H9 (cell line): ENCODE measurements at regions not wholly inside any gene's neighbourhood (a gene's known extent, or its start where the extent isn't known, plus 50 kb on each side); places are given as distances from the start of the nearest gene placed in this dataset.

Experiments
- DNase-seq: peaks from one replicate; pipeline ENCODE4 v3.0.0-alpha.2; 2017
- H2AFZ ChIP-seq: one replicate; pipeline ENCODE4 v1.6.1; 2013; ENCODE audit warnings: mild to moderate bottlenecking, low read length, control low read depth, moderate library complexity
- H2AK5ac ChIP-seq: 2 replicates; pipeline ENCODE4 v1.6.1; 2013; ENCODE audit warnings: low read length, control low read depth, mixed read lengths; ENCODE audit not compliant: insufficient read length
- H2BK120ac ChIP-seq: one replicate; pipeline ENCODE4 v1.6.1; 2013; ENCODE audit warnings: low read depth, mild to moderate bottlenecking, low read length, control low read depth, inconsistent platforms; ENCODE audit not compliant: poor library complexity, severe bottlenecking
- H2BK12ac ChIP-seq: 2 replicates; pipeline ENCODE4 v1.6.1; 2013; ENCODE audit warnings: low read length, control low read depth, mixed read lengths, low read depth; ENCODE audit not compliant: insufficient read length
- H2BK15ac ChIP-seq: 2 replicates; pipeline ENCODE4 v1.6.1; 2013; ENCODE audit warnings: low read depth, low read length, control low read depth
- H2BK20ac ChIP-seq: one replicate; pipeline ENCODE4 v1.6.1; 2013; ENCODE audit warnings: low read depth, mild to moderate bottlenecking, low read length, control low read depth, inconsistent platforms; ENCODE audit not compliant: poor library complexity, severe bottlenecking
- H2BK5ac ChIP-seq: 2 replicates; pipeline ENCODE4 v1.6.1; 2013; ENCODE audit warnings: low read length, control low read depth, mixed read lengths; ENCODE audit not compliant: insufficient read length
- H3K14ac ChIP-seq: 2 replicates; pipeline ENCODE4 v1.6.1; 2013; ENCODE audit warnings: low read length, control low read depth; ENCODE audit not compliant: insufficient read depth
- H3K18ac ChIP-seq: 2 replicates; pipeline ENCODE4 v1.6.1; 2013; ENCODE audit warnings: low read depth, mild to moderate bottlenecking, mixed read lengths, low read length, control low read depth; ENCODE audit not compliant: insufficient read length
- H3K23ac ChIP-seq: 2 replicates; pipeline ENCODE4 v1.6.1; 2013; ENCODE audit warnings: low read length, control low read depth, mixed read lengths, low read depth; ENCODE audit not compliant: insufficient read length
- H3K23me2 ChIP-seq: 2 replicates; pipeline ENCODE4 v1.6.1; 2013; ENCODE audit warnings: low read depth, mild to moderate bottlenecking, mixed read lengths, low read length, control low read depth; ENCODE audit not compliant: insufficient read length, poor library complexity, severe bottlenecking
- H3K27ac ChIP-seq: 2 replicates; pipeline ENCODE4 v1.5.1; 2013; ENCODE audit warnings: low read length, control low read depth, mixed read lengths, low read depth; ENCODE audit not compliant: insufficient read length
- H3K27me3 ChIP-seq: 2 replicates; pipeline ENCODE4 v1.6.1; 2013; ENCODE audit warnings: low read length, control low read depth, inconsistent platforms; ENCODE audit not compliant: insufficient read depth
- H3K4ac ChIP-seq: 2 replicates; pipeline ENCODE4 v1.6.1; 2013; ENCODE audit warnings: low read depth, mild to moderate bottlenecking, control low read depth, inconsistent platforms, low read length, moderate library complexity
- H3K4me1 ChIP-seq: 2 replicates; pipeline ENCODE4 v1.6.1; 2013; ENCODE audit warnings: low read length, control low read depth, inconsistent platforms; ENCODE audit not compliant: insufficient read depth
- H3K4me2 ChIP-seq: 2 replicates; pipeline ENCODE4 v1.6.1; 2013; ENCODE audit warnings: low read length, control low read depth, mixed read lengths; ENCODE audit not compliant: insufficient read length, insufficient read depth
- H3K56ac ChIP-seq: 2 replicates; pipeline ENCODE4 v1.6.1; 2013; ENCODE audit warnings: low read depth, mild to moderate bottlenecking, mixed read lengths, low read length, control low read depth; ENCODE audit not compliant: insufficient read length
- H3K79me1 ChIP-seq: 2 replicates; pipeline ENCODE4 v1.6.1; 2013; ENCODE audit warnings: low read depth, mild to moderate bottlenecking, moderate library complexity, low read length, control low read depth, inconsistent platforms; ENCODE audit not compliant: insufficient read depth, poor library complexity, severe bottlenecking
- H3K79me2 ChIP-seq: 2 replicates; pipeline ENCODE4 v1.6.1; 2013; ENCODE audit warnings: low read length, control low read depth, inconsistent platforms; ENCODE audit not compliant: insufficient read depth
- H3K9ac ChIP-seq: 2 replicates; pipeline ENCODE4 v1.6.1; 2013; ENCODE audit warnings: low read length, control low read depth, mixed read lengths; ENCODE audit not compliant: insufficient read length; ENCODE audit errors: extremely low read depth
- H3K9me3 ChIP-seq: one replicate; pipeline ENCODE4 v1.6.1; 2013; ENCODE audit warnings: low read depth, low read length, inconsistent platforms; ENCODE audit not compliant: control insufficient read depth
- H3T11ph ChIP-seq: one replicate; pipeline ENCODE4 v1.6.1; 2013; ENCODE audit warnings: mild to moderate bottlenecking, low read length, control low read depth, inconsistent platforms
- H4K20me1 ChIP-seq: one replicate; pipeline ENCODE4 v1.6.1; 2013; ENCODE audit not compliant: control insufficient read depth, insufficient read length, insufficient read depth
- H4K5ac ChIP-seq: 2 replicates; pipeline ENCODE4 v1.6.1; 2013; ENCODE audit warnings: low read depth, mild to moderate bottlenecking, mixed read lengths, low read length, control low read depth; ENCODE audit not compliant: insufficient read length
- H4K8ac ChIP-seq: replicated peaks from 2 replicates; pipeline ENCODE4 v1.6.1; 2013; ENCODE audit warnings: low read length, control low read depth, mixed read lengths, low read depth; ENCODE audit not compliant: insufficient read length
- H4K91ac ChIP-seq: 2 replicates; pipeline ENCODE4 v1.6.1; 2013; ENCODE audit warnings: low read depth, mild to moderate bottlenecking, moderate library complexity, mixed read lengths, low read length, control low read depth; ENCODE audit not compliant: insufficient read length
- H3K27ac Mint-ChIP-seq, 3 experiments: 2 replicates in 2 of 3; 3 replicates in 1 of 3; pipeline ENCODE4 v1.8.0; 2020 to 2021; ENCODE audit warnings: mixed read lengths in 3 of 3, mild to moderate bottlenecking in 1 of 3, moderate library complexity in 1 of 3
- H3K27me3 Mint-ChIP-seq: 2 replicates; pipeline ENCODE4 v1.8.0; 2021; ENCODE audit warnings: low read depth, mild to moderate bottlenecking, moderate library complexity, mixed read lengths
- H3K36me3 Mint-ChIP-seq, 3 experiments: 2 replicates in 2 of 3; 3 replicates in 1 of 3; pipeline ENCODE4 v1.8.0; 2020 to 2021; ENCODE audit warnings: low read depth in 3 of 3, mixed read lengths in 3 of 3; ENCODE audit not compliant: insufficient read depth in 1 of 3
- H3K4me1 Mint-ChIP-seq, 2 experiments: 2 replicates each; pipeline ENCODE4 v1.8.0; 2020; ENCODE audit warnings: mixed read lengths in 2 of 2
- H3K4me3 Mint-ChIP-seq, 2 experiments: 2 replicates in 1 of 2; 3 replicates in 1 of 2; pipeline ENCODE4 v1.8.0; 2020 to 2021; ENCODE audit warnings: mild to moderate bottlenecking in 2 of 2, mixed read lengths in 2 of 2, moderate library complexity in 1 of 2
- H3K9me3 Mint-ChIP-seq, 2 experiments: 2 replicates in 1 of 2; 3 replicates in 1 of 2; pipeline ENCODE4 v1.8.0; 2020; ENCODE audit warnings: mild to moderate bottlenecking in 2 of 2, mixed read lengths in 2 of 2, moderate library complexity in 1 of 2
- WGBS: extraction: QIAGEN DNeasy Blood & Tissue Kit; methylation state at CpG from one replicate; pipeline ENCODE4 v1.1.7; 2013; ENCODE audit warnings: missing lambda C conversion rate, low lambda C conversion rate, mixed read lengths; ENCODE audit not compliant: insufficient read length; ENCODE audit errors: extremely low coverage; 5-methylcytosine and 5-hydroxymethylcytosine counted together
- TF ChIP-seq, protein P1 (sequence below): fragments of 200-600 bp; sonication (generic); conservative IDR thresholded peaks from 3 replicates; pipeline ENCODE4 v1.8.0; 2021; ENCODE audit warnings: antibody characterized with exemption, mild to moderate bottlenecking

DNA sequence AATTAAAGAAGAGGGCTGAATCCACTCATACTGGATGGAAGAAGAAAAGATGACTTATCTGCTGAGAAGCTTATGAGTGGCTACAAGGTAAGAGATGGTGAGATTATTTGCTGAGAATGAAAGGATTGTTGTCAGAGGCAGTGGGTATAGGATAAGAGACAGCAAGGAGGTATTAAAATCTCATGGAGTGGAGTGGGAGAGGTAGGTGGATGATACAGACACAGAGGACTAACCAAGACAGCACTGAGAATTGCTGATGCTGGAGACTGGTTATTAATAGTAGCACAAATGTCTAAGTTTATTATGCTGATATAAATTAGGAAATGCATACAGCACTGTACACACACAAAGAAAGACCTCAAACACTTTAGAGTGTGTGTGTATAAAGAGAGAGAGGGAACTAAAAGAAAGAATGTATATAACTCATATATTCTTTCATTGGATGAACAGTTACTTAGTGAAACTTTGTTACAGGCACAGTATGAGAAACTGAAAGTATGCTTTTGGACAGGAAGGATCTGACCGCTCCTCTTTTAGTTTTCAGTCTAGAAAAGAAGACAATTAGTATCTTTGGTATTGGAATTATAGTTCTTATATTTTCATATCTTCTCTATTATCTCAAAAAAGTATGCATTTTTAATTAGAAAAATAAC is 543.1 kb downstream of the LRFN5 start:
- Histone ChIP-seq H2AK5ac (no peak overlapping the region), H2BK12ac (no peak overlapping the region), H2AFZ (no peak overlapping the region), H3K23me2 (no peaks in the 10 kb centered on the region), H2BK120ac (no peak overlapping the region), H3K79me2 (no peaks in the 10 kb centered on the region), H3K18ac (no peak overlapping the region), H2BK15ac (no peak overlapping the region), H3K4ac (no peak overlapping the region), H4K8ac (no peak overlapping the region), H4K91ac (no peak overlapping the region), H3T11ph (no peak overlapping the region), H3K56ac (no peak overlapping the region), H3K4me1 (no peaks in the 10 kb centered on the region), H2BK20ac (no peak overlapping the region), H4K20me1 (no peaks in the 10 kb centered on the region), H3K14ac (no peak overlapping the region), H3K27me3 (no peaks in the 10 kb centered on the region), H3K4me2 (no peak overlapping the region), H2BK5ac (no peak overlapping the region), H3K27ac (no peak overlapping the region), H4K5ac (no peak overlapping the region), H3K9me3 (no peaks in the 10 kb centered on the region), H3K9ac (no peak overlapping the region), H3K23ac (no peak overlapping the region), H3K79me1 (no peaks in the 10 kb centered on the region)
- no peak overlapping the region for H3K27ac Mint-ChIP-seq
- TF ChIP-seq, protein P1, sequence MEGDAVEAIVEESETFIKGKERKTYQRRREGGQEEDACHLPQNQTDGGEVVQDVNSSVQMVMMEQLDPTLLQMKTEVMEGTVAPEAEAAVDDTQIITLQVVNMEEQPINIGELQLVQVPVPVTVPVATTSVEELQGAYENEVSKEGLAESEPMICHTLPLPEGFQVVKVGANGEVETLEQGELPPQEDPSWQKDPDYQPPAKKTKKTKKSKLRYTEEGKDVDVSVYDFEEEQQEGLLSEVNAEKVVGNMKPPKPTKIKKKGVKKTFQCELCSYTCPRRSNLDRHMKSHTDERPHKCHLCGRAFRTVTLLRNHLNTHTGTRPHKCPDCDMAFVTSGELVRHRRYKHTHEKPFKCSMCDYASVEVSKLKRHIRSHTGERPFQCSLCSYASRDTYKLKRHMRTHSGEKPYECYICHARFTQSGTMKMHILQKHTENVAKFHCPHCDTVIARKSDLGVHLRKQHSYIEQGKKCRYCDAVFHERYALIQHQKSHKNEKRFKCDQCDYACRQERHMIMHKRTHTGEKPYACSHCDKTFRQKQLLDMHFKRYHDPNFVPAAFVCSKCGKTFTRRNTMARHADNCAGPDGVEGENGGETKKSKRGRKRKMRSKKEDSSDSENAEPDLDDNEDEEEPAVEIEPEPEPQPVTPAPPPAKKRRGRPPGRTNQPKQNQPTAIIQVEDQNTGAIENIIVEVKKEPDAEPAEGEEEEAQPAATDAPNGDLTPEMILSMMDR, result no peak
- no peaks in the 10 kb centered on the region; a peak in 1 of 7 replicates for H3K36me3 Mint-ChIP-seq
- no peak overlapping the region for H3K4me3 Mint-ChIP-seq
- no peaks in the 10 kb centered on the region for H3K4me1 Mint-ChIP-seq
- DNase-seq, result no peak
- peaks cover 0 to 4% of the 10 kb centered on the region in 2 experiments; a peak in 1 of 5 replicates for H3K9me3 Mint-ChIP-seq
- WGBS, result no CpG with 5 or more reads among the region's 1 CpG
- H3K27me3 Mint-ChIP-seq, result no peaks in the 10 kb centered on the region
